DMS 273 (cell line): ENCODE measurements at regions not wholly inside any gene's neighbourhood (a gene's known extent, or its start where the extent isn't known, plus 50 kb on each side); places are given as distances from the start of the nearest gene placed in this dataset.
A peak's percentile ranks its signal among the peaks of the same experiment; 100 is the strongest.
"Not testable (repeated sequence)": the region's sequence is repeated elsewhere in the genome, so short reads cannot be mapped to it uniquely, and the experiment has no call there.

Experiments used
- DNase-seq: peaks from one replicate; lab custom pipeline; 2025; ENCODE audit not compliant: unreplicated experiment; lab: John Stamatoyannopoulos, UW

DNA sequence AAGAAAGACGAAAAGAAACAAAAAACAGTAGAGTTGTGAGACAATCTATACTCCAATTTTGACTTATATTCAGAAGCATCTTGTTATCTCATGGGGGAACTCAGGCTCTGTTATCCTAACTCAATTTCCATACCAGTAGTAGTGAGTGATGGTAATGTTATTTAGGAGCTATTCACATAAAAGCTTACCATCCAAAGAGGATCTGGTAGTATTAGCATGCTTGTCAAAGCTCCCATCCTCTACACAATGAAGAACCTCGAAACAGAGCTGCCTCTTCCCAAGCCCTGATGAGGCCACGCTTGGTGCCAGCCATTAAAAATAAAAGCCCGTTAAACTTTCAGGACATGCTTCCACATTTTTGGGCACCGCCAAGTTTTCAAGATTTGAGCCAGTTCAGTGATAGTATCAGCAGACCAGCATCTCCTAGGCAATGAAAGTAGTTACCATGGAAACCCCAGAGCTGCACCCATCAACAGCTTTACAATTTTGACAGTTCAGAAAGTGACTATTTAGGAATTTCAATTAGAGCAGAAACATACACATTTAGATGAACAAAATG, 173.3 kb downstream of the CD83 start:
- no peak for DNase-seq

DNA sequence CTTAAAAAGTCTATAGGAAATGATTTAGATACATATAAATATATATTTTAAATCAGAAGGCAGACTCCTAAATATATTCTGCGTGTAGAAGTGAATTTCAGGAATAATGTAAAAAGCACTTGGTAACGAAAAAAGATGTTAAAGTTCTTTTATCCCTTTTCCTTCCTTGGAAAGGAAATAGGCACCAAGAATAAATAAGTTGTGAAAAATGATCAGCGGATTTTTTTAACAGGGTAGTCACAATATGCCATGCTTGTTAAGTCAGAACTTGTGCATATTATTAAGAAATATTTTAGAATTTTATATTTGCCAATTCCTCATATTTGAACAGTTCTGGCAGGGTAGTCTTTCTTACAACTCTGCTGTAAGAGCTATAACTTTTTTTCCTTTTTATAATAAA, 173.8 kb downstream of the CD83 start:
- DNase-seq = no peak

GRCh38 chr6:14292119-14292518, 174.5 kb downstream of the CD83 start:
- DNase-seq = no peak

DNA sequence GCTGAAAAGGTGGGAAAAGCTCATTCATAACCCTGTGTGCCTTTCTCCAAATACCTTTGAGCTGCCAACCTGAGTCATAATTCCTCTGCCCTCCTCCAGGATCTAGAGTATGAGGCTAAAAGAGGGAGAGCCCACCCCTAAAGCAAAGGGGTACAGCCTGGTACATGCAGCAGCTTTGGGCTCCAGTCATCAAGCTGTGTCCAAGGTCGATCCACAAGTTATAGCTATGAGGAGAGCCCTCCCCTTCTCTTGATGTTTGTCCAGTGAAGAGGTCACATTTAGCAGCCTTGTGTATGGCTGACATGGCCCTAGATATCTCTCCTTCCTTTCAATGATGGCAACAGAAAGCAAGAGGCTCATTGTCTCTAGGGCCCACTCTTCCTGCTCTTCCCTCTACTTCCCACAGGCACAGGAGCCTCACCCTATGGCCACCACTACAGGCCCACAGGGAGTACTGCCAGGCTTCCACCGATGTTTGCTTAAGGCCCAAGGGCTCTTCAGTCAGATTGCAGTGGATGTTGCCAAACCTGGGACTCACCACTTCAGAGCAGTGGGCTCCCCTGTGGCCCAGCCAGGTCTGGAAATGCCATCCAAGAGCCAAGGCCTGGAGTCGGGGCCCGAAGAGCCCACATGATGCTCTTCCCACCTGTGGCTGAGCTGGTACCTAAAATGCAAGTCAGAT, 176.8 kb downstream of the CD83 start:
- DNase-seq = no peak

DNA sequence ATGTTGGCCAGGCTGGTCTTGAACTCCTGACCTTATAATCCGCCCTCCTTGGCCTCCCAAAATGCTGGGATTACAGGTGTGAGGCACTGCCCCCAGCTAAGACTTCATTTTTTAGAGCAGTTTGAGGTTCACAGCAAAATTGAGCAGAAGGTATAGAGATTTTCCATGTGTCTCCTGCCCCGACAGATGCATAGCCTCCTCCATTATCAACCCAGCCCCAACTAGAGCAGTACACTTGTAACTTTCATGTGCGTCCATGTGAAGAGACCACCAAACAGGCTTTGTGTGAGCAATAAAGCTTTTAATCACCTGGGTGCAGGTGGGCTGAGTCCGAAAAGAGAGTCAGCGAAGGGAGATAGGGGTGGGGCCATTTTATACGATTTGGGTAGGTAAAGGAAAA, 179.1 kb downstream of the CD83 start:
- DNase-seq = not testable (repeated sequence)

GRCh38 chr6:14297118-14297517, 179.5 kb downstream of the CD83 start:
- DNase-seq = not testable (repeated sequence)

DNA sequence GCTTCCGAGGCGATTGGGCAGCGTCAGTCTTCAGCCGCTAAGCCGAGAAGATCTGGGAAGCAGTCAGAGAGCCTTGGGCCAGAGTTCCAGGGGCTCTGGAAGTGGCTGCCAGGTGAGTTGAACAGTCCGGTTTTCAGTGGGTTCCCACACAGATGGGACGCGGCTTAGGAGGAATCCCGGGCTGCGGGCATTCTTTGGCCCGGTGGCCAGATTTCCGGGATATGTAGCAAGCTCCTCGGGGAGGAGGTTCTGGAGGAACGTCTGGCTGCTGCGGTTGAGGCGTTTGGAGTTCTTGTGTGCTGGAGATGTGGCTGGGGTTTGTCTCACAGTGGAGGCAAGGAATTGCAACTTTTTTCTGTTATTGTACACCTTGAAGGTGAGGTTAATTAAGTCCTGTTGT, 182.6 kb downstream of the CD83 start:
- DNase-seq = not testable (repeated sequence)

GRCh38 chr6:14300721-14301120, 183.1 kb downstream of the CD83 start:
- not testable (repeated sequence) for DNase-seq

DNA sequence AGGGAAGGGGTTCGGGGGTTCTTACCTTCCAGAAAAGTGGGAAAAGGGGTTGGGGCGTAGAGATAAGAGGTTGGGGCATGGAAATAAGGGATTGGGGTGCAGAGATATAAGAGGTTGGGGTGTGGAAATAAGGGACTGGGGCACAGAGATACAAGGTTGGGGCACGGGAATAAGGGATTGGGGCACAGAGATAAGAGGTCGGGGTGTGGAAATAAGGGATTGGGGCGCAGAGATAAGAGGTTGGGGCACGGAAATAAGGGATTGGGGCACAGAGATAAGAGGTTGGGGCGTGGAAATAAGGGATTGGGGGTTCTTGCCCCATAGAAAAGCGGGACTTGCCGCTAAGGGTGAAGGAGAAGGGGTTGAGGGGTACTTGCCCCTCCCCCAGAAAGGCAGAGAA, 183.9 kb downstream of the CD83 start:
- not testable (repeated sequence) for DNase-seq

GRCh38 chr6:14305131-14305530, 187.6 kb downstream of the CD83 start:
- DNase-seq = no peak

DNA sequence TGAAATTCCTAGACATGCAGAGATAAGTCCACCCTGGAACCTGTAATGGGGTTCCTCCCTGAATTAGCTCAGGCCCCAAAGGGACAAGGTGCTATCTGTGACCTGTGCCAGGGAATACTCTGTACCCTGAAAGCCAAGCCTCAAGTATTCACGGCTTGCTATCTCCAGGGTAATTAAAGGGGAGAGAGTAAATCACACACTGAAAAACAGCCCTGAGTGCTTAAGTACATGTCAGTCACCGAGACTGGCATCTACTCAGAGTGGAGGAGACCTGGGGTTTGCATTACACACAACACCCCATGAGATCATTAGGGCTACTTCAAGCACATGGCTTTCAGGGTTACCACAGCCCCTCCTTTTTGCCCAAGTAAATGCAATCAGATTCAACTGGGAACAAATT, 188.1 kb downstream of the CD83 start:
- no peak for DNase-seq

DNA sequence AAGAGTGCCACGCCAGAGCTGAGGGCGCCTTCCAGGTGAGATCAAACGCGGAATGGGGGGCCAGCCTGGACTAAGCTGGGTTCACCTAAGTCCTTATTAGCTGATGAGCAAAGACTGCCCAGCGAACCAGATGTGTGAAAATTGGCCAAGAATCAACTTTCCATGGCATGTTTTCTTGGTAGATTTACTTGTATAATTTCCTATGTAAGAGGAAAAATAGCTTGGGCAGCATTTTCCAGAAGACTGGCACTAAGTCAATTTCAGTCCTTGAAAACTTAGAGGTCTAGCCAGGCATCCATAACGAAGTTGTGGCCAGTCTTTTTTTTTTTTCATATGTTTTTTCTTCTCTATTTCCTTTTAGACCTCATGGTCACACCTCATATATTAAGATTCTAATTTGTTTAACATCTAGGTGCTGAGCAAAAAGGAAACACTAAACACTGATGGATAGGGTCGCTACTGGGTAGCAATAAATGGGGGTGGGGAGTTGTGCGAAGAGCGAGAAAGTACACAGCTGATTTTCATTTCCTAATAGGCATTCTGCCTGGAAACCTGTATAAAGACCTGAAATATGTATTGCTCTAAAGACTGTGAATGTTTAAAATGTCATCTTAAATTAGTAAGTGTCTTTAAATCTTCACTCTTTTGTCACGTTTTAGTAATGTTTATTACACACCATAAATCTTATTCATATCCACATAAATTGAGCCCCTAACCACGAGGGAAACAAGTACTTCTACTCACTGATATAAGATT, 188.8 kb downstream of the CD83 start:
- DNase-seq = no peak

GRCh38 chr6:14309516-14309915, 191.9 kb downstream of the CD83 start:
- DNase-seq = no peak

- no peak for DNase-seq
These were observed 192.4 kb downstream of the CD83 start for GRCh38 chr6:14309951-14310445.

- DNase-seq = no peak
These were observed 193.4 kb downstream of the CD83 start for GRCh38 chr6:14310960-14311359.

GRCh38 chr6:14312587-14312986, 195.0 kb downstream of the CD83 start:
- DNase-seq = no peak

DNA sequence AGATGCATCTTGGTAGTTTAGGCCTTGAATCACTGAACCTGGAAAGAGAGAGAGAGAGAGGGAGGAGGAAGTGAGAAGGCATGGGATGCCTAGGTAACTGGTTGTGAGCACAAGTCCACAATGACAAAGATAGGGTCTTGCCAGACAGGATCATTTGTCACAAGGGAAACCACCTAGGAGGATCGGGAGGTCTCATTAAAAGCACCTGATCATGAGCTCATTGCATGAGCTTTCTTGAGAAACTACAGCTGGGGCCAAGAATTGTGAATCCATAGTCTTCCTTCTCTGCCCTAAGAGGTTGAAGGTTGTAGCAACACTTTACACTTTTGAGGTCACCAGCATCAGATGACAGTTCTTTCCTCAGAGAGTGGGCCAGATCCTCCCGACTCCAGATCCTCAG, 195.7 kb downstream of the CD83 start:
- no peak for DNase-seq

DNA sequence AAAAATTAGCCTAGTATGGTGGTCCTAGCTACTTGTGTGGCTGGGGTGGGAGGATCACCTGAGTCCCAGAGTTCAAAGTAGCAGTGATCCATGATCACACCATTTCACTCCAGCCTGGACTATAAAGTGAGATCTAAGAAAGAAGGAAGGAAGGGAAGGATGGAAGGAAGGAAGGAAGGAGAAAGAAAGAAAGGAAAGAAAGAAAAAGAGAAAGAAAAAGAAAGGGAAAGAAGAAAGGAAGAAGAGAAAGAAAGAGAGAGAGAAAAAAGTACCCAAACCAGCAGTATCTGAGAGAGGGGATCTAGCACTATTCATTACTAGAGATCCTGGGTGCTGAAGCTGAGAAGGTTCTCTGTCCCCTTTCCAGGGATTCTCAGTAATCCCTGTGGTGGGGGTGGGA, 197.8 kb downstream of the CD83 start:
- no peak for DNase-seq

GRCh38 chr6:14316651-14317386, 199.2 kb downstream of the CD83 start:
- DNase-seq = peak; percentile 5

- DNase-seq = no peak
These were observed 199.9 kb downstream of the CD83 start for GRCh38 chr6:14317387-14317970.

GRCh38 chr6:14320332-14320731, 202.8 kb downstream of the CD83 start:
- no peak for DNase-seq
